ENCODE measurements at regions not wholly inside any gene's neighbourhood (a gene's known extent, or its start where the extent isn't known, plus 50 kb on each side); places are given as distances from the start of the nearest gene placed in this dataset.

DNA sequence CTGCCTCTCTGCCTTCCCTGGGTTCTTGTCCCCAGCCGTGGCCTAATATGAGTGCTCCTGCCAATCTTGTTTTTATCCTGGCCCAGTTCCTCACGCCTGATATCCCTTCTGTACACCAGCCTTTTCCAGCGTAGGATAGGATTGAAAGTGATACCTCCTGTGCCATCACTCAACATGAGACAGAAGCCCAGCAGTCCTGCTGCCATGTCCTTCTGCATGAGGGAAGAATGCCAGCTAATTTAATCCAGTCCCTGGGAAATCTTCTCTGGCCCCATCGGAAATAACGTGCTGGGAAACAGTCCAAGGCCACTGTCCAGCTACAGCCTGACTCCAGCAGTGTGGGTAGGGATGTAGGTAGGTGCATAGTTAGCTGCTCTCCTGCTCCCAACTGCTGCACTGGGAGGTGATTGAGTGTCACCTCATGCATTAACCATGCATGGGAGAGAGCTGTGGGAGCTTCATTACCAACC lies 92.0 kb upstream of the TPM1 start:
- ATAC-seq (peak; percentile 36 to 79 (median 63)), DNase-seq (no peak)
- intact Hi-C loops (cut with DNase I): no loop called here
- H3K36me3 ChIP-seq: no peaks in the 10 kb centered on the region
- no peaks in the 10 kb centered on the region for H3K4me1 ChIP-seq
- 44% methylated on average over 5 of the region's 5 CpGs for WGBS (ENCODE audit: insufficient coverage, low coverage, low lambda C conversion rate, missing lambda C conversion rate)
- no peaks in the 10 kb centered on the region for H3K27me3 ChIP-seq
- H3K9me3 ChIP-seq: no peaks in the 10 kb centered on the region
- no peak overlapping the region for H3K27ac ChIP-seq
- TF ChIP-seq, protein P1, sequence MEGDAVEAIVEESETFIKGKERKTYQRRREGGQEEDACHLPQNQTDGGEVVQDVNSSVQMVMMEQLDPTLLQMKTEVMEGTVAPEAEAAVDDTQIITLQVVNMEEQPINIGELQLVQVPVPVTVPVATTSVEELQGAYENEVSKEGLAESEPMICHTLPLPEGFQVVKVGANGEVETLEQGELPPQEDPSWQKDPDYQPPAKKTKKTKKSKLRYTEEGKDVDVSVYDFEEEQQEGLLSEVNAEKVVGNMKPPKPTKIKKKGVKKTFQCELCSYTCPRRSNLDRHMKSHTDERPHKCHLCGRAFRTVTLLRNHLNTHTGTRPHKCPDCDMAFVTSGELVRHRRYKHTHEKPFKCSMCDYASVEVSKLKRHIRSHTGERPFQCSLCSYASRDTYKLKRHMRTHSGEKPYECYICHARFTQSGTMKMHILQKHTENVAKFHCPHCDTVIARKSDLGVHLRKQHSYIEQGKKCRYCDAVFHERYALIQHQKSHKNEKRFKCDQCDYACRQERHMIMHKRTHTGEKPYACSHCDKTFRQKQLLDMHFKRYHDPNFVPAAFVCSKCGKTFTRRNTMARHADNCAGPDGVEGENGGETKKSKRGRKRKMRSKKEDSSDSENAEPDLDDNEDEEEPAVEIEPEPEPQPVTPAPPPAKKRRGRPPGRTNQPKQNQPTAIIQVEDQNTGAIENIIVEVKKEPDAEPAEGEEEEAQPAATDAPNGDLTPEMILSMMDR (IDR thresholded peaks at IDR 0.05): no peak
- no peak for TF ChIP-seq POLR2A (IDR thresholded peaks at IDR 0.05)
- no peak overlapping the region for H3K4me3 ChIP-seq

DNA sequence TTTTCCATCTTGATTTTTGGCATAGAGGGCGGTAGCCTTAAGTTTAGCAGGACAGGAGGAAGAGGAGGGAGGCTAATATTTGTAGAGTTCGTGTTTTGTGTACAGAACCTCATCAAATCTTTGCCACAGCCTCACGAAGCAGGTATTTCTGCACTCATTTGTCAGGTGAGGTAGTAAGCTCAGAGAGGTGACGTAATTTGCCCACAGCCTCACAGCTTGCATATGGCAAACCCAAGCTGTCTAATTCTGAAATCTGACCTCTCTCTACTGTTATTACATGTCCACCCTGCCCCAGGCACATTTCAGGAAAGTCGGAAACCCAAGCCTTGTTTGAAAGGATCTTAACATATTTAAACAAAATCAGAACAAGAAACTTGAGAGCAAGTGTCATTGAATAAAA lies 91.1 kb upstream of the TPM1 start:
- Histone ChIP-seq H3K27me3 (no peaks in the 10 kb centered on the region), H3K9me3 (no peaks in the 10 kb centered on the region), H3K4me3 (no peak overlapping the region), H3K4me1 (no peaks in the 10 kb centered on the region), H3K36me3 (no peaks in the 10 kb centered on the region), H3K27ac (no peak overlapping the region)
- intact Hi-C loops (cut with DNase I): no loop called here
- no peak for TF ChIP-seq POLR2A (IDR thresholded peaks at IDR 0.05)
- TF ChIP-seq, protein P1 (IDR thresholded peaks at IDR 0.05): no peak
- DNase-seq (no peak), ATAC-seq (no peak)
- WGBS (ENCODE audit: insufficient coverage, low coverage, low lambda C conversion rate, missing lambda C conversion rate): 56% methylated on average over 4 of the region's 5 CpGs

DNA sequence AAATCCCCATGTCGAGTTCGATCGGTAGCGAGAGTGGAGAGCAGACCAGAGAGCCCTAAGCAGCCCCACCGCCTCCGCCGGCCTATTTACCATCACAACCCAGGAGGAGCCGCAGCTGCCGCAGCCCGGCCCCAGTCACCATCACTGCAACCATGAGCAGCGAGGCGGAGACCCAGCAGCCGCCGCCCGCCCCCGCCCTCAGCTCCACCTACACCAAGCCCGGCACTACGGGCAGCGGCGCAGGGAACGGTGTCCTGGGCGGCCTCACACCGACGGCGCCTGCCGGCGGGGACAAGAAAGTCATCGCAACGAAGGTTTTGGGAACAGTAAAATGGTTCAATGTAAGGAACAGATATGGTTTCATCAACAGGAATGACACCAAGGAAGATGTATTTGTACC lies 89.5 kb upstream of the TPM1 start:
- intact Hi-C loops (cut with DNase I): no loop called here
- WGBS (ENCODE audit: insufficient coverage, low coverage, low lambda C conversion rate, missing lambda C conversion rate): 43% methylated on average over 8 of the region's 29 CpGs
- peaks cover 0 to 5% (median under 1%) of the 10 kb centered on the region in 4 donors for H3K4me1 ChIP-seq
- no peak overlapping the region for H3K4me3 ChIP-seq
- no peak for DNase-seq
- H3K27me3 ChIP-seq: no peaks in the 10 kb centered on the region
- ATAC-seq: no peak
- no peak overlapping the region for H3K27ac ChIP-seq
- no peak for TF ChIP-seq POLR2A (IDR thresholded peaks at IDR 0.05)
- TF ChIP-seq, protein P1 (IDR thresholded peaks at IDR 0.05): no peak
- no peaks in the 10 kb centered on the region for H3K36me3 ChIP-seq
- H3K9me3 ChIP-seq: no peaks in the 10 kb centered on the region

DNA sequence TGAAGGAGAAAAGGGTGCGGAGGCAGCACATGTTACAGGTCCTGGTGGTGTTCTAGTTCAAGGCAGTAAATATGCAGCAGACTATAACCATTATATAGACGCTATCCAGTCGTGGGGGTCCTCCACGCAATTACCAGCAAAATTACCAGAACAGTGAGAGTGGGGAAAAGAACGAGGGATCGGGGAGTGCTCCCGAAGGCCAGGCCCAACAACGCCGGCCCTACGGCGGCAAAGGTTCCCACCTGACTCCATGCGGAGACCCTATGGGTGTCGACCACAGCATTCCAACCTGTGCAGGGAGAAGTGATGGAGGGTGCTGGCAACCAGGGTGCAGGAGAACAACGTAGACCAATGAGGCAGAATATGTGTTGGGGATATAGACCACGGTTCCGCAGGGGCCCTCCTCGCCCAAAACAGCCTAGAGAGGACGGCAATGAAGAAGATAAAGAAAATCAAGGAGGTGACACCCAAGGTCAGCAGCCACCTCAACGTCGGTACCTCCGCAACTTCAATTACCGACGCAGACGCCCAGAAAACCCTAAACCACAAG lies 89.0 kb upstream of the TPM1 start:
- no peaks in the 10 kb centered on the region for H3K36me3 ChIP-seq
- 93% methylated on average over 16 of the region's 24 CpGs for WGBS (ENCODE audit: insufficient coverage, low coverage, low lambda C conversion rate, missing lambda C conversion rate)
- ATAC-seq: no peak

More for the DNA sequence above, 89.0 kb upstream of the TPM1 start:
- H3K4me3 ChIP-seq: no peak overlapping the region
- no peak overlapping the region for H3K27ac ChIP-seq
- peaks cover 0 to 11% (median 3%) of the 10 kb centered on the region in 4 donors for H3K4me1 ChIP-seq
- DNase-seq: no peak
- no peaks in the 10 kb centered on the region for H3K27me3 ChIP-seq
- TF ChIP-seq POLR2A (IDR thresholded peaks at IDR 0.05): no peak
- TF ChIP-seq, protein P1 (IDR thresholded peaks at IDR 0.05): no peak
- no peaks in the 10 kb centered on the region for H3K9me3 ChIP-seq
- intact Hi-C loops (cut with DNase I): no loop called here
